ENCODE measurements at regions not wholly inside any gene's neighbourhood (a gene's known extent, or its start where the extent isn't known, plus 50 kb on each side); places are given as distances from the start of the nearest gene placed in this dataset.

- no peak for TF ChIP-seq EP300 (conservative IDR thresholded peaks at IDR 0.05; ENCODE audit: poor library complexity, severe bottlenecking)
- TF ChIP-seq POLR2AphosphoS5 (IDR thresholded peaks at IDR 0.05), result no peak
- TF ChIP-seq EZH2 (IDR thresholded peaks at IDR 0.05; ENCODE audit: borderline replicate concordance, insufficient read depth, low read length, poor library complexity, severe bottlenecking), result no peak
- no peak for TF ChIP-seq MXI1 (conservative IDR thresholded peaks at IDR 0.05; ENCODE audit: poor library complexity, severe bottlenecking)
These were observed 184.7 kb upstream of the FRMPD4 start for GRCh38 chrX:11953615-11954014.

Measured in neural cell (in vitro differentiated cells).